ENCODE measurements at regions not wholly inside any gene's neighbourhood (a gene's known extent, or its start where the extent isn't known, plus 50 kb on each side); places are given as distances from the start of the nearest gene placed in this dataset.

DNA sequence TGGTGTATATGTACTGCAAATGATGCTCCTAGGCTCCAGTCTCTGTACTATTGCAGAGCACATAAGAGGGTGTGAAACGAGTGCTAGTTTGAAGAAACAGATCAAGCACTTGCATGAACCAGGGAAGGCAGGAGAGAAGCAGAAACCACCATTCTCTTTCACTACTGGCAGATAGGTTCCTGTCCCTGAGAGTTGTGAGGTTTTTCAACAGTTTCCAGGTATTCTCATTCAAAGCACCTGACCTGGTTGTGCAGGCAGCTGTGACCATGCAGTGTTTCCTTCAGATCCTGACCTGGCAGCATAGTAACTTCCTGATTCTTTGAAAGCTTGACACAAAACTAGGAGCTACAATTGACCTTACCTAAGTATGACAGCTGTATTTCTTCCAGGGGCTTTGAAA lies 164.9 kb downstream of the UFM1 start:
- Histone ChIP-seq H3K27ac (no peak overlapping the region), H3K4me3 (no peak overlapping the region)
- intact Hi-C loops (cut with DNase I): no loop called here

DNA sequence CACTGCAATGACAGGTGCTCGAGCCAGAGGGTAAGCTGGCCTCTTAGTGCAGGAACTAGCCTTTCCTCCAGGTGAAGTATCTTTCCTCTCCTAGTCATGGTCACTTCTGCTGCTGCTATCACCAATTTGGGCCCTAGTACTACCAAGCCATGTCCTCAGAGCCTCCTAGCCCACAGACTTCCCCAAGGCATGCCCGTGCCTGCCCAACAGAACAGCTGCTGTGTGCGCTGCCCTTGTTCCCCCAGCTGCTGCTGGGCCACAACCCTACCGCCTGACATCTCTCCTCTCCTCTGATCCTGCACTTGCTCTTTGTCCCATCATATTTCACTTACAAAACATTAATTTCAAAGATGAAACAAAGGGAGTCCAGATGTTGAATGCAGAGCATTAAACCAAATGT lies 168.5 kb upstream of the FREM2 start:
- intact Hi-C loops (cut with DNase I): no loop called here
- Histone ChIP-seq H3K4me3 (no peak overlapping the region), H3K9ac (ENCODE audit: low read depth in 2 of 2, low read length in 2 of 2) (no peak overlapping the region), H3K36me3 (no peaks in the 10 kb centered on the region), H3K27ac (no peak overlapping the region), H3K9me3 (no peaks in the 10 kb centered on the region), H3K4me1 (no peaks in the 10 kb centered on the region), H3K27me3 (no peaks in the 10 kb centered on the region)
- DNase-seq: no peak
- TF ChIP-seq, protein P1, sequence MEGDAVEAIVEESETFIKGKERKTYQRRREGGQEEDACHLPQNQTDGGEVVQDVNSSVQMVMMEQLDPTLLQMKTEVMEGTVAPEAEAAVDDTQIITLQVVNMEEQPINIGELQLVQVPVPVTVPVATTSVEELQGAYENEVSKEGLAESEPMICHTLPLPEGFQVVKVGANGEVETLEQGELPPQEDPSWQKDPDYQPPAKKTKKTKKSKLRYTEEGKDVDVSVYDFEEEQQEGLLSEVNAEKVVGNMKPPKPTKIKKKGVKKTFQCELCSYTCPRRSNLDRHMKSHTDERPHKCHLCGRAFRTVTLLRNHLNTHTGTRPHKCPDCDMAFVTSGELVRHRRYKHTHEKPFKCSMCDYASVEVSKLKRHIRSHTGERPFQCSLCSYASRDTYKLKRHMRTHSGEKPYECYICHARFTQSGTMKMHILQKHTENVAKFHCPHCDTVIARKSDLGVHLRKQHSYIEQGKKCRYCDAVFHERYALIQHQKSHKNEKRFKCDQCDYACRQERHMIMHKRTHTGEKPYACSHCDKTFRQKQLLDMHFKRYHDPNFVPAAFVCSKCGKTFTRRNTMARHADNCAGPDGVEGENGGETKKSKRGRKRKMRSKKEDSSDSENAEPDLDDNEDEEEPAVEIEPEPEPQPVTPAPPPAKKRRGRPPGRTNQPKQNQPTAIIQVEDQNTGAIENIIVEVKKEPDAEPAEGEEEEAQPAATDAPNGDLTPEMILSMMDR (IDR thresholded peaks at IDR 0.05): no peak

More for the DNA sequence above, 164.9 kb downstream of the UFM1 start:
- Histone ChIP-seq H3K27me3 (no peaks in the 10 kb centered on the region), H3K36me3 (no peaks in the 10 kb centered on the region), H3K4me1 (no peaks in the 10 kb centered on the region), H3K9ac (ENCODE audit: low read depth in 2 of 2, low read length in 2 of 2) (no peak overlapping the region), H3K9me3 (no peaks in the 10 kb centered on the region)
- TF ChIP-seq, protein P1 (IDR thresholded peaks at IDR 0.05): no peak
- DNase-seq: no peak

DNA sequence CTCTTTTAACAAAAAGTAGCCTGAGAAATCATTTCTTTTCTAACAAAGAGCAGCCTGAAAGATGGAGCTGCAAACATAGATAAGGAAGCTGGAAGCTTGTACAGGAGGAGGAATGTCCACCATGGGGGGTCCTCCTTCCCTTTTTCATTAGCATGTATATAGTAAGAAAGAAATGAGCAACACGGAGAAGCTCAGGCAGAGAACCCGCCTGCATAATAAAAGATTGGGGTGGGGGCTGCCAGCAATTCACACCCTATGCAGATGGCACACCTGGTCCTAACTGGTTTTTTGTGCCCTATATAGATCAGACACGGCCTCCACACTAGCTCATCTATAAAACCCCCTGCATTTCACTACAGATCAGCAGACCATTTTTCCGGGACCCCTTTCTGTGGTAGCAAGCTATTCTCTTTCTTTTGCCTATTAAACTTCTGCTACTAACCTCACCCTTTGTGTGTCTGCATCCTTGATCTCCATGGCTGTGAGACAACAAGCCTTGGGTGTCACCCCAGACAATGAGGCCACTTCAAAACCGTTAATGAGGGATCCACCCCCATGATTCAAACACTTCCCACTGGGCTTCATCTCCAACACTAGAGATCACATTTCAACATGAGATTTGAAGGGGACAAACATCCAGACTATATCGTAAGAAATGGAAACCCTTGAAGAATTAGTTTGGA lies 167.5 kb upstream of the FREM2 start:
- DNase-seq: no peak
- Histone ChIP-seq H3K27ac (no peak overlapping the region), H3K4me1 (no peaks in the 10 kb centered on the region), H3K9ac (ENCODE audit: low read depth in 2 of 2, low read length in 2 of 2) (no peak overlapping the region), H3K27me3 (no peaks in the 10 kb centered on the region), H3K4me3 (no peak overlapping the region), H3K9me3 (no peaks in the 10 kb centered on the region), H3K36me3 (no peaks in the 10 kb centered on the region)
- intact Hi-C loops (cut with DNase I): no loop called here
- TF ChIP-seq, protein P1 (IDR thresholded peaks at IDR 0.05): no peak

DNA sequence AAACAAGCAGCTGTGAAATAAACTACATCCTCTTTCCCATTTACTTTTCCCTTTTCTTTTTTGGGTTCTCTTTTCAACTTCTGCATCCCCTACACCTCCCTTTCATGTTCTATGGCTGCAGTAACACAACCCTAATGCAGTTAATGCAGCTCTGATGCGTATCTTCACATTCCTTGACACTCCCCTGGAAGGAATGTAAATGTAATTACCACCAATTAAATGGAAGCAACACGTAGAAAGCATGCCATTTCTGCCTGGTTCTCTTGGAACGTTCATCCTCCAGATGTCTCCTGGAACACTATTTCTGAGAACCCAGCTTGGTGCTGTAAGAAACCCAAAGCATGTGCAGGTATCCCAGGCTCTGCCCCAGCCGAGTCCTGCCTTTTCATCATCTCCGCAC lies 166.8 kb upstream of the FREM2 start:
- no peaks in the 10 kb centered on the region for H3K36me3 ChIP-seq
- intact Hi-C loops (cut with DNase I): no loop called here
- no peaks in the 10 kb centered on the region for H3K27me3 ChIP-seq
- no peak overlapping the region for H3K4me3 ChIP-seq
- no peaks in the 10 kb centered on the region for H3K4me1 ChIP-seq
- TF ChIP-seq, protein P1 (IDR thresholded peaks at IDR 0.05): no peak
- no peak for DNase-seq
- no peak overlapping the region for H3K27ac ChIP-seq
- no peaks in the 10 kb centered on the region for H3K9me3 ChIP-seq
- no peak overlapping the region for H3K9ac ChIP-seq (ENCODE audit: low read depth in 2 of 2, low read length in 2 of 2)

DNA sequence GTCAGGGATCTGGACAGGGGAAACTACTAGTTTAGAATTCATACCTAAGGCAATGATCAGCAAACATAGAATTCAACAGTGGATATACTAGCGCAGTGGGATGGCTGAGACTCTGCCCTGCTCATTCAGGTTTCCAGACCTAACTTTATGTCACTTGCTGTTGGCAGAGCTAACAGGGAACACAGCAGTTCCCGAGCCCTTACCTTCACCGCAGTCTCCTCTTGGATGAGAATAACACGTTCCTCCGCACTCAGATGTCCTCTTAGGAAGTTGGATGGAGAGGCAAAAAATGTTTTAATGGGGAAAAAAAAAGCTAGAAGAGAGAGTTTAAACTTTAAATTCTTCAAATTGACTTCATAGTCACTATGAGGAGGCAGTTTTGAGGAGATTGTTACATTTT lies 159.7 kb upstream of the FREM2 start:
- no peaks in the 10 kb centered on the region for H3K36me3 ChIP-seq
- no peak overlapping the region for H3K27ac ChIP-seq
- no peaks in the 10 kb centered on the region for H3K27me3 ChIP-seq
- intact Hi-C loops (cut with DNase I): no loop called here
- no peaks in the 10 kb centered on the region for H3K4me1 ChIP-seq
- no peaks in the 10 kb centered on the region for H3K9me3 ChIP-seq
- H3K4me3 ChIP-seq: no peak overlapping the region
- no peak overlapping the region for H3K9ac ChIP-seq (ENCODE audit: low read depth in 2 of 2, low read length in 2 of 2)
- no peak for DNase-seq
- TF ChIP-seq, protein P1 (IDR thresholded peaks at IDR 0.05): no peak

Measured in colonic mucosa (tissue), 4 donors.